SK-N-SH (cell line): ENCODE measurements at regions not wholly inside any gene's neighbourhood (a gene's known extent, or its start where the extent isn't known, plus 50 kb on each side); places are given as distances from the start of the nearest gene placed in this dataset.

Experiments
- EP300 ChIP-seq, 2 experiments: IDR thresholded peaks; 2 replicates each; pipeline versions ENCODE4 v1.4.0 to v1.6.1; 2012; ENCODE audit warnings: borderline replicate concordance in 1 of 2, low read depth in 1 of 2, low read length in 1 of 2
- POLR2AphosphoS5 ChIP-seq: IDR thresholded peaks from 2 replicates; pipeline ENCODE4 v1.6.1; 2012; ENCODE audit warnings: low read depth, low read length
- TF ChIP-seq, protein P1 (sequence below): fragments of 200-600 bp; sonication (generic); IDR thresholded peaks from 2 replicates; pipeline ENCODE4 v1.6.1; 2017; ENCODE audit warnings: antibody characterized with exemption, mild to moderate bottlenecking, moderate library complexity

DNA sequence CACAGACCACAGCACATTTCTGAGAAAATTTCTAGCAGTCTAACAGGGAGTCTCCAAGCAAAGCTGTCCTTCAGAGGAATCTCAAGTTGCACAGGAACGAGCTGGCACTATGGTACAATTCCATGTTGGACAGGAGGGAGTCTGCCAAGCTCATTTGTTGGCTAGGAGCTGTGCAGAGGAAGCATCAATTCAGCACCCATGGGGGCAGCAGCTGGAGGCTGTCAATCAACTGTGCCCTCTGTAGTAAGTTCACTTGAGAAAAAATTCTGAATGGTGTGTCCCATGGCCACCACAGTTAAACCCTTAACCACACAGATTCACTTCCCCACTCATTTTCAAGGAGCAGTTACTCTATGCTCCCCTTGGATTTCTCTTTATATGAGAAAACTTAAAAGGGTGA is 298.5 kb upstream of the PPP2R3A start:
- TF ChIP-seq EP300 (IDR thresholded peaks at IDR 0.05; ENCODE audit: borderline replicate concordance in 1 of 2, low read depth in 1 of 2, low read length in 1 of 2) = no peak
- no peak for TF ChIP-seq POLR2AphosphoS5
- TF ChIP-seq, protein P1, sequence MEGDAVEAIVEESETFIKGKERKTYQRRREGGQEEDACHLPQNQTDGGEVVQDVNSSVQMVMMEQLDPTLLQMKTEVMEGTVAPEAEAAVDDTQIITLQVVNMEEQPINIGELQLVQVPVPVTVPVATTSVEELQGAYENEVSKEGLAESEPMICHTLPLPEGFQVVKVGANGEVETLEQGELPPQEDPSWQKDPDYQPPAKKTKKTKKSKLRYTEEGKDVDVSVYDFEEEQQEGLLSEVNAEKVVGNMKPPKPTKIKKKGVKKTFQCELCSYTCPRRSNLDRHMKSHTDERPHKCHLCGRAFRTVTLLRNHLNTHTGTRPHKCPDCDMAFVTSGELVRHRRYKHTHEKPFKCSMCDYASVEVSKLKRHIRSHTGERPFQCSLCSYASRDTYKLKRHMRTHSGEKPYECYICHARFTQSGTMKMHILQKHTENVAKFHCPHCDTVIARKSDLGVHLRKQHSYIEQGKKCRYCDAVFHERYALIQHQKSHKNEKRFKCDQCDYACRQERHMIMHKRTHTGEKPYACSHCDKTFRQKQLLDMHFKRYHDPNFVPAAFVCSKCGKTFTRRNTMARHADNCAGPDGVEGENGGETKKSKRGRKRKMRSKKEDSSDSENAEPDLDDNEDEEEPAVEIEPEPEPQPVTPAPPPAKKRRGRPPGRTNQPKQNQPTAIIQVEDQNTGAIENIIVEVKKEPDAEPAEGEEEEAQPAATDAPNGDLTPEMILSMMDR = no peak
